ENCODE measurements at regions not wholly inside any gene's neighbourhood (a gene's known extent, or its start where the extent isn't known, plus 50 kb on each side); places are given as distances from the start of the nearest gene placed in this dataset.

DNA sequence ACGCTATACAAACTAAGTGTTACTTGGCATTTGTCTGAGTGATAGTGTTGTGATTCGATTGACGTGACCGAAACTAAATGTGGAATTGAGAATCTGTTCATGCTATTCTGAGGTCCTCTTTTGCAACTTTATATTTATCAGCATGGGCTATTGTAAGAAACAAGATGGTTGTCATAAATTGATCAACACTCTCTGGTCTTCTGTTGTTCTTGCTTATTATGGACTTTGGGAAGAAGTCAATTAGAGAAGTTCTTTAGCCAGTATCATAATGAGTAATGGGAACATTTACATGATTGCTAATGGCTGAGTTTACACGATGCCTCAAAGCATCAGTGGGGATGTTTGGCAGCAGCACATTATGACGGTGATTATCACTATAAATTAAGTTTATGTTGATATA lies 195.0 kb downstream of the CD83 start (continued):
- TF ChIP-seq, protein P1, sequence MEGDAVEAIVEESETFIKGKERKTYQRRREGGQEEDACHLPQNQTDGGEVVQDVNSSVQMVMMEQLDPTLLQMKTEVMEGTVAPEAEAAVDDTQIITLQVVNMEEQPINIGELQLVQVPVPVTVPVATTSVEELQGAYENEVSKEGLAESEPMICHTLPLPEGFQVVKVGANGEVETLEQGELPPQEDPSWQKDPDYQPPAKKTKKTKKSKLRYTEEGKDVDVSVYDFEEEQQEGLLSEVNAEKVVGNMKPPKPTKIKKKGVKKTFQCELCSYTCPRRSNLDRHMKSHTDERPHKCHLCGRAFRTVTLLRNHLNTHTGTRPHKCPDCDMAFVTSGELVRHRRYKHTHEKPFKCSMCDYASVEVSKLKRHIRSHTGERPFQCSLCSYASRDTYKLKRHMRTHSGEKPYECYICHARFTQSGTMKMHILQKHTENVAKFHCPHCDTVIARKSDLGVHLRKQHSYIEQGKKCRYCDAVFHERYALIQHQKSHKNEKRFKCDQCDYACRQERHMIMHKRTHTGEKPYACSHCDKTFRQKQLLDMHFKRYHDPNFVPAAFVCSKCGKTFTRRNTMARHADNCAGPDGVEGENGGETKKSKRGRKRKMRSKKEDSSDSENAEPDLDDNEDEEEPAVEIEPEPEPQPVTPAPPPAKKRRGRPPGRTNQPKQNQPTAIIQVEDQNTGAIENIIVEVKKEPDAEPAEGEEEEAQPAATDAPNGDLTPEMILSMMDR (IDR thresholded peaks at IDR 0.05 in 2 of 3, conservative IDR thresholded peaks at IDR 0.05 in 1 of 3; ENCODE audit: borderline replicate concordance in 1 of 3, insufficient read depth in 1 of 3, low read depth in 2 of 3, low read length in 2 of 3), result no peak
- TF ChIP-seq ZNF274 (IDR thresholded peaks at IDR 0.05; ENCODE audit: low read depth, low read length), result no peak
- TF ChIP-seq, protein P2, sequence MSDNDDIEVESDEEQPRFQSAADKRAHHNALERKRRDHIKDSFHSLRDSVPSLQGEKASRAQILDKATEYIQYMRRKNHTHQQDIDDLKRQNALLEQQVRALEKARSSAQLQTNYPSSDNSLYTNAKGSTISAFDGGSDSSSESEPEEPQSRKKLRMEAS (IDR thresholded peaks at IDR 0.05), result no peak

DNA sequence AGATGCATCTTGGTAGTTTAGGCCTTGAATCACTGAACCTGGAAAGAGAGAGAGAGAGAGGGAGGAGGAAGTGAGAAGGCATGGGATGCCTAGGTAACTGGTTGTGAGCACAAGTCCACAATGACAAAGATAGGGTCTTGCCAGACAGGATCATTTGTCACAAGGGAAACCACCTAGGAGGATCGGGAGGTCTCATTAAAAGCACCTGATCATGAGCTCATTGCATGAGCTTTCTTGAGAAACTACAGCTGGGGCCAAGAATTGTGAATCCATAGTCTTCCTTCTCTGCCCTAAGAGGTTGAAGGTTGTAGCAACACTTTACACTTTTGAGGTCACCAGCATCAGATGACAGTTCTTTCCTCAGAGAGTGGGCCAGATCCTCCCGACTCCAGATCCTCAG lies 195.7 kb downstream of the CD83 start:
- no peak for DNase-seq (ENCODE audit: low read depth, low spot score)
- Histone ChIP-seq H3K4me1 (ENCODE audit: control insufficient read depth in 1 of 2, insufficient read depth in 2 of 2, low read length in 2 of 2) (no peaks in the 10 kb centered on the region), H2AFZ (ENCODE audit: low read depth, low read length, poor library complexity, severe bottlenecking) (no peak overlapping the region), H3K4me2 (ENCODE audit: low read length) (no peak overlapping the region), H3K4me3 (replicated peaks in 1 of 2; ENCODE audit: low read depth in 1 of 2, low read length in 2 of 2) (no peak overlapping the region), H3K79me2 (ENCODE audit: insufficient read depth, low read length) (no peaks in the 10 kb centered on the region), H3K27me3 (ENCODE audit: insufficient read depth, low read length) (no peaks in the 10 kb centered on the region), H3K9me3 (ENCODE audit: control insufficient read depth in 1 of 2, insufficient read depth in 1 of 2, low read depth in 1 of 2, low read length in 2 of 2) (no peaks in the 10 kb centered on the region), H3K36me3 (ENCODE audit: control insufficient read depth in 1 of 2, insufficient read depth in 2 of 2, low read length in 2 of 2) (no peaks in the 10 kb centered on the region), H4K20me1 (ENCODE audit: insufficient read depth) (no peaks in the 10 kb centered on the region), H3K9me2 (ENCODE audit: insufficient read depth) (no peaks in the 10 kb centered on the region), H3K27ac (ENCODE audit: low read depth, low read length) (no peak overlapping the region), H3K9ac (ENCODE audit: low read length) (no peak overlapping the region)
- ChIA-PET CTCF (no interaction called here), RAD21 (ENCODE audit: low non-redundant PET in 1 of 2, low total read pairs in 2 of 2, uncharacterized antibody in 2 of 2, unreplicated experiment in 2 of 2) (no interaction called here), POLR2A (no interaction called here)
- no TSS peak for BruUV-seq (replicated peaks)
- no peak for ATAC-seq
- no peak for TF ChIP-seq SIN3A (IDR thresholded peaks at IDR 0.05; ENCODE audit: low read depth)
- TF ChIP-seq, protein P3, sequence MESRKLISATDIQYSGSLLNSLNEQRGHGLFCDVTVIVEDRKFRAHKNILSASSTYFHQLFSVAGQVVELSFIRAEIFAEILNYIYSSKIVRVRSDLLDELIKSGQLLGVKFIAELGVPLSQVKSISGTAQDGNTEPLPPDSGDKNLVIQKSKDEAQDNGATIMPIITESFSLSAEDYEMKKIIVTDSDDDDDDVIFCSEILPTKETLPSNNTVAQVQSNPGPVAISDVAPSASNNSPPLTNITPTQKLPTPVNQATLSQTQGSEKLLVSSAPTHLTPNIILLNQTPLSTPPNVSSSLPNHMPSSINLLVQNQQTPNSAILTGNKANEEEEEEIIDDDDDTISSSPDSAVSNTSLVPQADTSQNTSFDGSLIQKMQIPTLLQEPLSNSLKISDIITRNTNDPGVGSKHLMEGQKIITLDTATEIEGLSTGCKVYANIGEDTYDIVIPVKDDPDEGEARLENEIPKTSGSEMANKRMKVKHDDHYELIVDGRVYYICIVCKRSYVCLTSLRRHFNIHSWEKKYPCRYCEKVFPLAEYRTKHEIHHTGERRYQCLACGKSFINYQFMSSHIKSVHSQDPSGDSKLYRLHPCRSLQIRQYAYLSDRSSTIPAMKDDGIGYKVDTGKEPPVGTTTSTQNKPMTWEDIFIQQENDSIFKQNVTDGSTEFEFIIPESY (IDR thresholded peaks at IDR 0.05; ENCODE audit: extremely low read depth, insufficient replicate concordance, low read length), result no peak
- no peak for TF ChIP-seq ZFX (IDR thresholded peaks at IDR 0.05)
- TF ChIP-seq, protein P4, sequence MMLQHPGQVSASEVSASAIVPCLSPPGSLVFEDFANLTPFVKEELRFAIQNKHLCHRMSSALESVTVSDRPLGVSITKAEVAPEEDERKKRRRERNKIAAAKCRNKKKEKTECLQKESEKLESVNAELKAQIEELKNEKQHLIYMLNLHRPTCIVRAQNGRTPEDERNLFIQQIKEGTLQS (IDR thresholded peaks at IDR 0.05), result no peak
- TF ChIP-seq ZNF274 (IDR thresholded peaks at IDR 0.05; ENCODE audit: low read depth, low read length), result no peak
- TF ChIP-seq, protein P5, sequence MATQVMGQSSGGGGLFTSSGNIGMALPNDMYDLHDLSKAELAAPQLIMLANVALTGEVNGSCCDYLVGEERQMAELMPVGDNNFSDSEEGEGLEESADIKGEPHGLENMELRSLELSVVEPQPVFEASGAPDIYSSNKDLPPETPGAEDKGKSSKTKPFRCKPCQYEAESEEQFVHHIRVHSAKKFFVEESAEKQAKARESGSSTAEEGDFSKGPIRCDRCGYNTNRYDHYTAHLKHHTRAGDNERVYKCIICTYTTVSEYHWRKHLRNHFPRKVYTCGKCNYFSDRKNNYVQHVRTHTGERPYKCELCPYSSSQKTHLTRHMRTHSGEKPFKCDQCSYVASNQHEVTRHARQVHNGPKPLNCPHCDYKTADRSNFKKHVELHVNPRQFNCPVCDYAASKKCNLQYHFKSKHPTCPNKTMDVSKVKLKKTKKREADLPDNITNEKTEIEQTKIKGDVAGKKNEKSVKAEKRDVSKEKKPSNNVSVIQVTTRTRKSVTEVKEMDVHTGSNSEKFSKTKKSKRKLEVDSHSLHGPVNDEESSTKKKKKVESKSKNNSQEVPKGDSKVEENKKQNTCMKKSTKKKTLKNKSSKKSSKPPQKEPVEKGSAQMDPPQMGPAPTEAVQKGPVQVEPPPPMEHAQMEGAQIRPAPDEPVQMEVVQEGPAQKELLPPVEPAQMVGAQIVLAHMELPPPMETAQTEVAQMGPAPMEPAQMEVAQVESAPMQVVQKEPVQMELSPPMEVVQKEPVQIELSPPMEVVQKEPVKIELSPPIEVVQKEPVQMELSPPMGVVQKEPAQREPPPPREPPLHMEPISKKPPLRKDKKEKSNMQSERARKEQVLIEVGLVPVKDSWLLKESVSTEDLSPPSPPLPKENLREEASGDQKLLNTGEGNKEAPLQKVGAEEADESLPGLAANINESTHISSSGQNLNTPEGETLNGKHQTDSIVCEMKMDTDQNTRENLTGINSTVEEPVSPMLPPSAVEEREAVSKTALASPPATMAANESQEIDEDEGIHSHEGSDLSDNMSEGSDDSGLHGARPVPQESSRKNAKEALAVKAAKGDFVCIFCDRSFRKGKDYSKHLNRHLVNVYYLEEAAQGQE (IDR thresholded peaks at IDR 0.05; ENCODE audit: low read depth), result no peak
- TF ChIP-seq JUND (IDR thresholded peaks at IDR 0.05), result no peak
- TF ChIP-seq EZH2phosphoT487 (IDR thresholded peaks at IDR 0.05; ENCODE audit: borderline replicate concordance), result no peak
- intact Hi-C loops (cut with micrococcal nuclease), result no loop called here

Data from HCT116 (cell line).